Mesendoderm (in vitro differentiated cells): ENCODE measurements at regions not wholly inside any gene's neighbourhood (a gene's known extent, or its start where the extent isn't known, plus 50 kb on each side); places are given as distances from the start of the nearest gene placed in this dataset.

Experiments
- DNase-seq: peaks from one replicate; pipeline ENCODE4 v3.0.0; 2013
- H2AK5ac ChIP-seq: 2 replicates; pipeline ENCODE4 v1.6.1; 2013; ENCODE audit warnings: low read length, inconsistent platforms
- H2BK120ac ChIP-seq: 2 replicates; pipeline ENCODE4 v1.6.1; 2013; ENCODE audit warnings: low read depth, mild to moderate bottlenecking, low read length, moderate library complexity, mixed read lengths
- H2BK15ac ChIP-seq: replicated peaks from 2 replicates; pipeline ENCODE4 v1.6.1; 2013; ENCODE audit warnings: low read depth, mild to moderate bottlenecking, moderate library complexity
- H2BK5ac ChIP-seq: 2 replicates; pipeline ENCODE4 v1.6.1; 2013; ENCODE audit warnings: low read length, inconsistent platforms
- H3K18ac ChIP-seq: 2 replicates; pipeline ENCODE4 v1.6.1; 2013; ENCODE audit warnings: mild to moderate bottlenecking, low read length, mixed read lengths
- H3K23ac ChIP-seq: one replicate; pipeline ENCODE4 v1.6.1; 2013; ENCODE audit warnings: low read length
- H3K27ac ChIP-seq: 2 replicates; pipeline ENCODE4 v1.5.1; 2013; ENCODE audit warnings: low read depth, mild to moderate bottlenecking, inconsistent platforms, low read length, moderate library complexity
- H3K27me3 ChIP-seq: 2 replicates; pipeline ENCODE4 v1.6.1; 2013; ENCODE audit warnings: low read length, control low read depth, mild to moderate bottlenecking, inconsistent platforms; ENCODE audit not compliant: insufficient read depth, poor library complexity
- H3K36me3 ChIP-seq: 2 replicates; pipeline ENCODE4 v1.6.1; 2013; ENCODE audit warnings: low read length, inconsistent platforms; ENCODE audit not compliant: control insufficient read depth, insufficient read depth
- H3K4ac ChIP-seq: one replicate; pipeline ENCODE4 v1.6.1; 2013; ENCODE audit warnings: low read depth, mild to moderate bottlenecking, low read length, moderate library complexity
- H3K4me1 ChIP-seq: 2 replicates; pipeline ENCODE4 v1.6.1; 2013; ENCODE audit warnings: low read depth, low read length, inconsistent platforms; ENCODE audit not compliant: control insufficient read depth
- H3K4me2 ChIP-seq: 2 replicates; pipeline ENCODE4 v1.6.1; 2013; ENCODE audit warnings: low read length
- H3K4me3 ChIP-seq: 2 replicates; pipeline ENCODE4 v1.5.1; 2013; ENCODE audit warnings: mild to moderate bottlenecking, low read length
- H3K56ac ChIP-seq: one replicate; pipeline ENCODE4 v1.6.1; 2013; ENCODE audit warnings: low read length
- H3K79me1 ChIP-seq: 2 replicates; pipeline ENCODE4 v1.6.1; 2013; ENCODE audit warnings: low read length, inconsistent platforms
- H3K79me2 ChIP-seq: 2 replicates; pipeline ENCODE4 v1.6.1; 2013; ENCODE audit warnings: mild to moderate bottlenecking, low read length; ENCODE audit not compliant: control insufficient read depth, insufficient read depth
- H3K9ac ChIP-seq: 2 replicates; pipeline ENCODE4 v1.6.1; 2013; ENCODE audit warnings: low read length, inconsistent platforms
- H4K5ac ChIP-seq: one replicate; pipeline ENCODE4 v1.6.1; 2013; ENCODE audit warnings: low read length
- H4K8ac ChIP-seq: one replicate; pipeline ENCODE4 v1.6.1; 2013; ENCODE audit warnings: low read depth, mild to moderate bottlenecking, control low read depth, low read length, moderate library complexity
- WGBS: extraction: QIAGEN DNeasy Blood & Tissue Kit; methylation state at CpG from one replicate; pipeline ENCODE4 v1.1.7; 2013; ENCODE audit warnings: low lambda C conversion rate, missing lambda C conversion rate; ENCODE audit not compliant: insufficient coverage; ENCODE audit errors: extremely low coverage; 5-methylcytosine and 5-hydroxymethylcytosine counted together

DNA sequence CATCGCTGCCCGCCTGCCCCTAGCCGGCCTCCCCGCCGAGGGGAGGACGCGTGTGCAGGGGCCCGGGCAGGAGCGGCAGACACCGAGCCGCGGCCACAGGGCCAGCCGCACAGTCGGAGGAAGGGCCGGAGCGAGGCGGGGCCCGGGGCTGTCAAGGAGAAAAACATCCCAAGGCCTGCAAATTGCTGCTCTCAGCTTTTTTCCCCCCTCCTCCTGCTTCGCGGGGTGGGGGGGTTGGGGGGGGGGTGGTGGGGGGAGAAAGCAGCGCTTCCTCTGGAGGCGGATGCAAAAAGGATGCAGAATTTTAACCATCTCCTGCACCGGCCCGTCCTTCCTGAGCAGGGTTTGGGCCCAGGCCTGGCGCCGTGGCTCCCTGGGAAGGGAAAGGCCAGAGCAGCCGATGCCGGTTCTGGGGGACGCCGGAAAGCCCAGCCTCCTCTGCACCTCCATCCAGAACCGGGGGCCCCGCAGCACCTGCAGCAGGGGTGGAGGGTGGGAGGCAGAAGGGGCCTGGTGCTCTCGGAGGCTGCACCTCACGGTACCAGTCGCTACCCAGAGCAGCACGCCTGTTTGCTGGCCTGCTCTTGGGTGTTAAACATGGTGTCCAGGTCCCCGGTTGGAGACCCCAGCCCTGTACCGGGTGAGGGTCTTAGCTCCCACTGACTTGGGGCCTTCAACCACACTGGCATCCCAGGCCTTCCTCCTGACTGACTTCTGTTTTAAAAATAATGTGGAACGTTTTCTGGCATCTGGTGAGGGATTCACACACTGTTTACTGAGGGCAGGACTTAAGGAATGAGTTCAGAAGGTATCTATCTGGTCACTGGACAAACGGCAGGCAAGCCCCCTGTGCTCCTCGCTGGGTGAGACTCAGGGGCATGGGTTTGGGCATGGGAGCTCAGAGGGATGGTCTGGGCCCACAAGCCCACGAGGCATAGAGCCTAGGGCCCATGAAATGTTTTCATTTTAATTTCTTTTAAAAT, 77.4 kb upstream of the WNT7B start:
- H3K18ac ChIP-seq = no peak overlapping the region
- no peak overlapping the region for H4K5ac ChIP-seq
- H3K36me3 ChIP-seq = no peaks in the 10 kb centered on the region
- no peak overlapping the region for H3K4me3 ChIP-seq
- no peaks in the 10 kb centered on the region for H3K27me3 ChIP-seq
- H3K27ac ChIP-seq = no peak overlapping the region
- no peak overlapping the region for H2BK5ac ChIP-seq
- no peaks in the 10 kb centered on the region for H3K4me1 ChIP-seq
- no CpG with 5 or more reads among the region's 42 CpGs for WGBS
- H3K79me2 ChIP-seq = no peaks in the 10 kb centered on the region
- H2BK120ac ChIP-seq = no peak overlapping the region
- H3K9ac ChIP-seq = no peak overlapping the region
- H3K4ac ChIP-seq = no peak overlapping the region
- H2AK5ac ChIP-seq = no peak overlapping the region
- DNase-seq = no peak
- no peak overlapping the region for H4K8ac ChIP-seq
- no peak overlapping the region for H3K56ac ChIP-seq
- H2BK15ac ChIP-seq = no peak overlapping the region
- H3K4me2 ChIP-seq = no peak overlapping the region
- no peak overlapping the region for H3K23ac ChIP-seq
- no peaks in the 10 kb centered on the region for H3K79me1 ChIP-seq

DNA sequence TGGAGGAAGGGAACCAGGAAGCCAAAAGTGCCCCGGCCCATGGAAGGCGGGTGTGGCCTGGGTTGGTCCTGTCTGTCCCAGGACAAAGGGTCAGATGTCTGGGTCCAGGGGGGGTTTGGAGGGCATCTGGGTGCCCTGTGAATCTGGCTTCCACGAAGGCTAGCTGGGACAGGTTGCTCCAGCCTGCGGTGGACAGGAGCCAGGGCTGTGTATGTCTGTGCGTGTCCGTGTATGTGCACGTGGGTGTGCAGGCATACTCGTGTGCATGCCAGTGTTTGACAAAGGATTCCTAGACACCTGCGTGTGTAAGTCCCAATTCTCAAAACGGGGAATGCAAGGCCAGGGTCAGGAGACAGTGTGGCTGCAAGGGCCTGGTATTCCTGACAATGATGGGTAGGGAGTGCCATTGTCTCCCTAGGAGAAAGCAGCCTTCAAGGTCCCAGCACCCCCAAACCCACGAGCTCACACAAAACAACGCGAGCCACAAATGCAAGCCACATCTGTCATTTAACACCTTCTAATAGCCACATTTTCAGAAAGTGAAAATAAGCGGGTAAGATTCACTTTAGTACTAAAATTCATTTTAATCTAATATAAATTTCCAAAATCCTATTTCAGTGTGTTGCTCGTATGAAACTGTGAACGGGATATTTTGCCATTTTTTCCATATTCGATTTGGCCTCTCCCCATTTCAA, 78.4 kb upstream of the WNT7B start:
- WGBS = no CpG with 5 or more reads among the region's 17 CpGs
- Histone ChIP-seq H3K79me1 (no peaks in the 10 kb centered on the region), H3K9ac (no peak overlapping the region), H3K23ac (no peak overlapping the region), H2BK120ac (no peak overlapping the region), H3K79me2 (no peaks in the 10 kb centered on the region), H3K27ac (no peak overlapping the region), H4K8ac (no peak overlapping the region), H3K27me3 (no peaks in the 10 kb centered on the region), H3K4me3 (no peak overlapping the region), H3K4me2 (no peak overlapping the region), H2AK5ac (no peak overlapping the region), H3K56ac (no peak overlapping the region), H3K4me1 (no peaks in the 10 kb centered on the region), H3K36me3 (no peaks in the 10 kb centered on the region), H3K18ac (no peak overlapping the region), H2BK15ac (no peak overlapping the region), H4K5ac (no peak overlapping the region), H2BK5ac (no peak overlapping the region), H3K4ac (no peak overlapping the region)
- DNase-seq = no peak

DNA sequence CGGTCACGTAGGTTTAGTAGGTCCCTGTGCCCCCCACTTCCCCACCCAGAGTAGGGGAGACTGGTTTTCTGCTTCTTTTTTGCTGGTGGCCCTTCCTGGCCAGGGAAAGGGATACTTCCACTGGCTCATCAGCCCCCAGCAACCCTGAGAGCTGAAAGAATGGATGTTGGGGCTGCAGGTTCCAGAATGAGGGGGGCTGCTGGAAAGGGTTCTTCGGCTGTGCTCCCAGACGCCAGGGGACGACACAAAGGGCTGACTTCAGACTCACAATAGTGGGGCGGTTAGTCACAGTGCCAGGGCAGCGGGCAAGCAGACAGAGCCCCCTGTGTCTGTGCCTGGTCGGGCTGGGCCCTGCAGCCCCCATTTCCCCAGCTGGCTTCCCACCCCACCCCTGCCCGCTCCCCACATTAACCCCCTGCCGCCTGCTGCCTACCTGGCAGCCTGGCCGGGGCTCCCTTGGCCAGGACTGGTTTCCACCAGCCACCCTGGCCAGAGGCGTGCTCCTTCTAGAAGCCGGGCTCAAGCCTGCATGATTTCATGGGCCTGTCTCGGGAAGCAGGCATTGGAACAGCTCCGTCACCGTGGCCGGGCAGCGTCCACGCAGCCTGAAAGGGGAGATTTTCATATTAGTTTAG, 79.1 kb upstream of the WNT7B start:
- Histone ChIP-seq H3K36me3 (no peaks in the 10 kb centered on the region), H3K23ac (no peak overlapping the region), H4K8ac (no peak overlapping the region), H3K79me1 (no peaks in the 10 kb centered on the region), H4K5ac (no peak overlapping the region), H3K4me2 (no peak overlapping the region), H2AK5ac (no peak overlapping the region), H3K18ac (no peak overlapping the region), H3K27me3 (peaks cover 5% of the 10 kb centered on the region), H3K4me1 (no peaks in the 10 kb centered on the region), H2BK15ac (no peak overlapping the region), H3K9ac (no peak overlapping the region), H3K56ac (no peak overlapping the region), H2BK5ac (no peak overlapping the region), H3K4me3 (no peak overlapping the region), H2BK120ac (no peak overlapping the region), H3K79me2 (no peaks in the 10 kb centered on the region), H3K27ac (no peak overlapping the region), H3K4ac (no peak overlapping the region)
- DNase-seq = no peak
- WGBS = no CpG with 5 or more reads among the region's 19 CpGs

DNA sequence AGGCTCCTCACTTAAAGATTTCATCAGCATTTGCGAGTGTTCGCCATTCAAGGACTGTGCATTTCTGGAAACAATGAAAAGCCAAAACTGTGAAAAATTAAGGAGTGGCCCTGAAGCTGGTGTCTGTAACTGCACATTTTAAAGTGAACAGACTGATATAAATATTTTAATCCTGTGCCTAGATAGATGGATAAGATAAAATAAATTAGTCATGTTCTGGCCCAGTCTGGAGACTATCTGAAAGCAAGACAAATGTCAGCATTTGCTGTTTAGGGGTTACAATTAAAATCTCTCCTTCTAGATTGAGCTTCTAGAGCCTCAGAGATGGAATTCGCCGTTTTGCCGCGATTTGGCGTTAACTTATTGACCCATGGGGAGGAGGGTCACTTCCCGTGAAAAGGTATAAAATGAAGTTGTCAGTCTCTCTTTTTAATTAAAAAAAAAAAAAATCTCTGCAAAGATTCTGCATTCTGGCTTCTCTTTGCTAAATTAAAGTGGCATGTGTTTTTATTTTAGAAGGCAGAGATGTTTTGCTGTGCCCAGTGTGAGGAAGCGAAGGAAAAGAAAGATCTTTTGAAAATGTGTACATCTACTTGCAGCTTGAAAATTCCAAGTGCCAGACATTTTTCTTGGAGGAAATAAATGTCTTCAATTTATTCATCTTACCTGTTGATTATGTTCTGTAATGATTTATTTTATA, 79.7 kb upstream of the WNT7B start:
- no peaks in the 10 kb centered on the region for H3K36me3 ChIP-seq
- no CpG with 5 or more reads among the region's 9 CpGs for WGBS
- no peak overlapping the region for H3K18ac ChIP-seq
- H2AK5ac ChIP-seq = no peak overlapping the region
- H3K79me2 ChIP-seq = no peaks in the 10 kb centered on the region
- H3K9ac ChIP-seq = no peak overlapping the region
- no peak overlapping the region for H4K8ac ChIP-seq
- no peak overlapping the region for H3K4me2 ChIP-seq
- no peak overlapping the region for H2BK120ac ChIP-seq
- H3K4me3 ChIP-seq = no peak overlapping the region
- H3K27me3 ChIP-seq = peaks cover 10% of the 10 kb centered on the region
- H3K79me1 ChIP-seq = no peaks in the 10 kb centered on the region
- H3K27ac ChIP-seq = no peak overlapping the region
- no peak overlapping the region for H3K56ac ChIP-seq
- no peak overlapping the region for H3K4ac ChIP-seq
- H3K23ac ChIP-seq = no peak overlapping the region
- no peaks in the 10 kb centered on the region for H3K4me1 ChIP-seq
- DNase-seq = no peak
- no peak overlapping the region for H4K5ac ChIP-seq
- H2BK15ac ChIP-seq = no peak overlapping the region
- no peak overlapping the region for H2BK5ac ChIP-seq

DNA sequence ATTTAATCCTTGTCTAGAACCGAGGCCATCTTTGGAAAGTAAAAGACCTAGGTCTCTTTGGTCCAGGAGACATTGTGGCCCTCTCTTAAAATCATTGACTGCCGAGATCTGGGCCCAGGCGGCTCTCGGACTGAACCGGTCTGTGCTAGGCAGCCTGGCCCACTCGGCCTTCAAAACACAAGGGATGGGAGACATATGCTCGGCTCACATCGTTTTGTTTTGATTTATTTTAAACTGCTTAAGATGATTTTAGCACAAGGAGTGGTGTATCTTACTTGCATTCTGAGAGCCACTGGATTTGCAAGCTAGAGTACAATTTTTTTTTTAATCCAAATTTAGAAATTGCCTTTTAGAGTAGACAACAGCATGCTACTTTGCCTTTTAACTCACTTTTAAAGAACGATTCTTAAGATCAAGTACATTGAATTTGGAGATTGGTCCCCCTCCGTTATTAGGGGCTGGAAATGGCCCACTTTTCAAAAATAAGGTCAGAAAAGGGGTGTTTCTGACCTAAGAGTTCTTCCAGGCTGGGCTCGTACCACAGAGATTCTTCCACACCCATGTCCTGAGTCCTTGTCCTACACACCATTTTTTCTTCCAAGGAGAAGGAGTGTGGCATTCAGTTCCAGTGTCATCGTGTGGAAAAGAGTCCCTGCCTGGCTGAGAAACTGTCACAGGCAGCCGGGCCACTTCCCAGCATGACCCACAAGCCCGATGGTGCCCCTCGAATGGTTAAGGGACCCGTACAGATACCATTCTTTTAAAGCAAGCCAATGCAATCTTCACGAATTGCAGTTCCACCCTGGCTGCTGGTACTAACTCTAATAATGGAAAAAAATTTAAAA, 80.5 kb upstream of the WNT7B start:
- Histone ChIP-seq H3K4me3 (no peak overlapping the region), H3K4me1 (no peaks in the 10 kb centered on the region), H3K4ac (no peak overlapping the region)

More for the DNA sequence above, 80.5 kb upstream of the WNT7B start:
- no peak overlapping the region for H4K8ac ChIP-seq
- no peak overlapping the region for H2BK5ac ChIP-seq
- no peaks in the 10 kb centered on the region for H3K79me2 ChIP-seq
- DNase-seq = no peak
- no peaks in the 10 kb centered on the region for H3K79me1 ChIP-seq
- no peak overlapping the region for H3K9ac ChIP-seq
- no peak overlapping the region for H3K27ac ChIP-seq
- whole genome bisulfite sequencing = no CpG with 5 or more reads among the region's 17 CpGs
- H3K27me3 ChIP-seq = peaks cover 15% of the 10 kb centered on the region
- H2BK120ac ChIP-seq = no peak overlapping the region
- H3K56ac ChIP-seq = no peak overlapping the region
- no peak overlapping the region for H3K4me2 ChIP-seq
- H2BK15ac ChIP-seq = no peak overlapping the region
- no peaks in the 10 kb centered on the region for H3K36me3 ChIP-seq
- H3K18ac ChIP-seq = no peak overlapping the region
- H3K23ac ChIP-seq = no peak overlapping the region
- no peak overlapping the region for H2AK5ac ChIP-seq
- H4K5ac ChIP-seq = no peak overlapping the region
